ENCODE measurements at regions not wholly inside any gene's neighbourhood (a gene's known extent, or its start where the extent isn't known, plus 50 kb on each side); places are given as distances from the start of the nearest gene placed in this dataset.

DNA sequence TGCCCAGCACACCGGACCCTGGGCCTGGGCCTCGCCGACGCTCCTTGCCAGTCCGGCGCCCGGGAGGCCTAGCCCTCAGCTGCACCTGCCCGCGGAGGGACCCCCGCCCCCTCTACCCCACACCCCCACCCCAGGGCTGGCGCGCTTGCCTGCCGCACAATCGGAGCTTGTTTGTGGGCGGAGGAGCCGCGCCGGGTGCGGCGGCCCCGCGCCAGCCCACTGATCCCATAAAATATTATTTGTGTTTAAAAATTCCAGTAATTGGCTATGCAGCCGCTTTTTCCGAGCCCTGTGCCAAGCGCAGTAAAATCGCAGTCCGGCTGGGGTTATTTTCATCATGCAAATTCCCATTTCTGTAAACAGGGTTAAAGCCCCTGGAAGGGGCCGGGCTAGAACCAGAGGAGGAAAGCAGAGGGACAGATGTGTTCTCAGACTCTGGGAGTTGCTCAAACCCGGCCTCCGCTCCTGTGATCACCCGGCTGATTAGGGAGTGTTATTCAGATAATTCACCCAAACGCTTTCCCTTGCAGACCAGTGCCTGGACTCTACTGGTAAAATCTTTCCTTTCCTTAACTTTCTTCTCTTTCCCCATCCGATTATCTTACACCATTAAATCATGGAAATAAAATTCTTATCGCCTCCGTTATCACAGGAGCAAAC is 93.1 kb downstream of the NCR2 start:
- Histone ChIP-seq H3K4me3 (peak overlapping the region; percentile 12 to 42 (median 26)), H3K27ac (peak overlapping the region in 9 of 21 experiments; percentile 18 to 78 (median 66))

GRCh38 chr6:41428996-41429421 is 93.6 kb downstream of the NCR2 start:
- peak overlapping the region in 1 of 7 experiments; percentile 42 for H3K4me3 ChIP-seq
- H3K27ac ChIP-seq = peak overlapping the region in 3 of 21 experiments; percentile 39 to 76 (median 43)

- peak overlapping the region in 6 of 21 experiments; percentile 3 to 76 (median 22) for H3K27ac ChIP-seq
- H3K4me3 ChIP-seq = no peak overlapping the region
Measured at GRCh38 chr6:41429506-41430504, 94.4 kb downstream of the NCR2 start.

- Histone ChIP-seq H3K4me3 (no peak overlapping the region), H3K27ac (peak overlapping the region in 1 of 21 experiments; percentile 76)
Measured at GRCh38 chr6:41430875-41431274, 95.5 kb downstream of the NCR2 start.

- no peak overlapping the region for H3K4me3 ChIP-seq
- H3K27ac ChIP-seq = no peak overlapping the region
Measured at GRCh38 chr6:41432280-41432679, 96.9 kb downstream of the NCR2 start.

DNA sequence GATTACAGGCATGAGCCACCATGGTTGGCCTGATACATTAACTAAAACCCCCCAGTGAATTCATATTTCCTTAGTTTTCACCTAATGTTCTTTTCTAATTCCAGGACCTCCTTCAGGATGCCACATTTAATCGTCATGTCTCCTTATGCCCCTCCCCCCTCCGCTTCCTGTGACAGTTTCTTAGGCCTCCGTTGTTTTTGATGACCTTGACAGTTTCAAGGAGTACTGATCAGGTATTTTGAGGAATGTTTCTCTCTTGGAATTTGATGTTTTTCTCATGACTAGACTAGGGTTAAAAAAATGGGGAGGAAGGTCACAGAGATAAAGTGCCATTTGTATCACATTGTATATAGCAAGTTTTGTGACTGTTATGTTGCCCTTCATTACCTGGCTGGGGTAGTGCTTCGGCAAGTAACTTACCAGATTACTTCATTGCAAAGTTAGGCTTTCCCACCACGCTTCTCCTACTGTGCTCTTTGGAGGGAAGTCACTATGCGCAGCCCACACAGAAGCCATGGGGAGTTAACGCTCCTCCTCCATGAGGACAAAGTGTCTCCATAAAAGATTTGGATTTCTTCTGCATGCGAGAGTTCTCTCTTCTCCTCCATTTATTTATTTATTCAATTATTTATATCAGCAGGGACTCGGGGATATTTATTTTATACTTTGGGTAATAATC is 99.5 kb downstream of the NCR2 start:
- no peak overlapping the region for H3K4me3 ChIP-seq
- no peak overlapping the region for H3K27ac ChIP-seq

DNA sequence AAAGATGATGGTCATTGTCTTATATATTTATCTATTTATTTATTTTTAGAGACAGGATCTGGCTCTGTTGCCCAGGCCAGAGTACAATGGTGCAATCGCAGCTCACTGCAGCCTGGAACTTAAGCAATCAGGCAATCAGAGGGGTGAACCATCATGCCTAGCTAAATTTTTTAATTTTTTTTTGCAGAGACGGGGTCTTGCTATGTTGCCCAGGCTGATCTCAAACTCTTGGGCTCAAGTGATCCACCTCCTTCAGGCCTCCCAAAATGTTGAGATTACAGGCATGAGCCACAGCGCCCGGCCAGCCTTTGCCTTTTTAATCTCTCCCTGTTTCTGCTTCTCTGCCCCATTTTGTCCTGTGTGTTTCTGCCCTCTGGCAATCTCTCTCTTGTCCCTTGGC is 102.2 kb downstream of the NCR2 start:
- Histone ChIP-seq H3K4me3 (no peak overlapping the region), H3K27ac (no peak overlapping the region)

- no peak overlapping the region for H3K27ac ChIP-seq
Measured at GRCh38 chr6:41438746-41439145, 103.3 kb downstream of the NCR2 start.

DNA sequence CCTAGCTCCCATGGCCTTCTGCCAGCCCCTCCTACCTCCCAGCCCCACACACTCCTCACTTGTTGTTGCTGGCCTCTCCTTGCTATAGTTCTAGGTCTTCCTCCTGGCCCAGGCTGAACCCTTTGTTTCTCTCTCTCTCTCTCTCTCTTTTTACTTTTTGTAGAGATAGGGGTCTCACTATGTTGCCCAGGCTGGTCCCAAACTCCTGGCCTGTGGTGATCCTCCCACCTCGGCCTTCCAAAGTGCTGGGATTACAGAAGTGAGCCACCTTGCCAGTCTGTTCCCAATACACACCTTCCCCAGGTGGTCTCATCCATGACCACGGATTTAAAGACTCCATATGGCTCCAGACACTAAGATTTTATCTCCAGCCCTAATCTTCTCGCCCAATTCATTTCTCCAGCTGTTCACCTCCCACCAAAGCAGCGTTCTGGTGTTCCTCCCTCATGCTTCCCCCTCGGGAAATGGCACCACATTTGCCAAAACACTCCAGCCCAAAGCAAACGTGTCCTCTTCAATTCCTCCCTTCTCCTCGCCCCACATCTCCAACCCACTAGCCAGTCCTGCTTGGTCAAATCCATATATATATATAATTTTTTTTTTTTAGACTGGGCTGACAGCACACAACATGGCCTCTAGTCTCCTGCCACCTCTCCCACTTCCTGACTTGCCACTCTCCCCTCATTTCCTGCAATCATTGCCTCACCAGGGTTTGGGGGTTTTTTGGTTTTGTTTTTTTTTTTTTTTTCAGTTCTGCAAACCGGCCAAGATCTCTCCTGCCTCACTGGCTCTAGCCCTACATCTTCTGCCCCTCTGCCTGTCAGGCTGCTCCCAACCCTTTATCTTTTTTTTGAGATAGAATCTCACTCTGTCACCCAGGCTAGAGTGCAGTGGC is 104.4 kb downstream of the NCR2 start:
- Histone ChIP-seq H3K27ac (no peak overlapping the region), H3K4me3 (no peak overlapping the region)

More at GRCh38 chr6:41438746-41439145, 103.3 kb downstream of the NCR2 start:
- no peak overlapping the region for H3K4me3 ChIP-seq

GRCh38 chr6:41440958-41441357 is 105.2 kb upstream of the FOXP4 start:
- no peak overlapping the region for H3K4me3 ChIP-seq
- H3K27ac ChIP-seq = no peak overlapping the region

GRCh38 chr6:41441598-41442351 is 104.4 kb upstream of the FOXP4 start:
- Histone ChIP-seq H3K4me3 (no peak overlapping the region), H3K27ac (no peak overlapping the region)

DNA sequence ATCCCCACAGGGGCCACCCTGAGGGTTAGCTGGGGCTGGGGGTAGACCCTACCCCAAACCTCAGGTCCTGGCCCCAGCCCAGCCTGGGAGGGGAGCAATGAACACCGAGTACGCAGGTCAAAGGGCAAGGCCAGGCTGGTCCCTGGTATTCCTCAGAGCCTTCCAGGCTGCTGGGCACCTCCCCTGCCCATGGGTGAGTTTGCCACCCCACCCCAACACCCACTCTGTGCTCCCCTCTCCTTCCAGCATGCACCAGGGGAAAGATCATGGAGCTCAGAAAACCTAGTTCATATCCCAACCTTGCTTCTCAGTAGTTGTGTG is 103.9 kb upstream of the FOXP4 start:
- no peak overlapping the region for H3K4me3 ChIP-seq
- no peak overlapping the region for H3K27ac ChIP-seq

- Histone ChIP-seq H3K4me3 (no peak overlapping the region), H3K27ac (peak overlapping the region in 6 of 21 experiments; percentile 3 to 66 (median 22))
Measured at GRCh38 chr6:41442800-41443501, 103.2 kb upstream of the FOXP4 start.

- Histone ChIP-seq H3K27ac (peak overlapping the region in 4 of 21 experiments; percentile 6 to 58 (median 22)), H3K4me3 (no peak overlapping the region)
Measured at GRCh38 chr6:41443616-41444525, 102.3 kb upstream of the FOXP4 start.

DNA sequence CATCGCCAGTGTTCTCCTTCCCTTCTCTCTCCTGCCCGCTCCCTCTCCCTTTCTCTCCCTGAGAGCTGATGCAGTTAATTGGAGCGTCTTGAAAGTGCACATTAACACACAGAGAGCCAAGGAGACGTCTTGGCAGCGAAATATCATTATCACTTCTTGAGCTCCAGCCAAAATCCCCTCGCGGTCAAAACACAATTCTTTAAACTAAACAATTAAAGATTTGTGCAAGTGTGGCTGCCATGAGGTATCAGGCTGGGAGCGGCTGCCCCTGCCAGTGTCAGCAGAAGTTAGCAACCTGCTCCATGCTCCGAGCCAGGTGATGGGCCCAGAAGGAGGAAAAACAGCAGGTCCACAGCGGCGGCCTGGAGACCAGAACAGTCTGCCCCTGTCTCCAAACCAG is 100.9 kb upstream of the FOXP4 start:
- H3K27ac ChIP-seq = no peak overlapping the region
- no peak overlapping the region for H3K4me3 ChIP-seq

DNA sequence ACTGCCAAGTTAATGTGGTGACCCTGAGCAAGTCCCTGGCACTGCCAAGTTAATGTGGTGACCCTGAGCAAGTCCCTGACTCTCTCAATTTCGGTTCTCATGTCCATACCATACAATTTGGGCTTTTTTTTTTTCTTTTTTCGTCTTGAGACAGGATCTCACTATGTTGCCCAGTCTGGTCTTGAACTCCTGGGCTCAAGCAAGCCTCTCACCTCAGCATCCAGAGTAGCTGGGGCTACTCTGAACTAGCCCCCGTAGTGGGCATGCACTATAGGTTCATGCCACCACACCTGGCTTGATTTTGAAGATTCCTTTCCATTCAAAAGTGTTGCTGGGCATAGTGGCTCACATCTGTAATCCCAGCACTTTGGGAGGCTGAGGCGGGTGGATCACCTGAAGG is 100.0 kb upstream of the FOXP4 start:
- Histone ChIP-seq H3K27ac (no peak overlapping the region), H3K4me3 (no peak overlapping the region)

Measured in skin epidermis (tissue), 12 donors.